Esophagus squamous epithelium (tissue), 4 donors: ENCODE measurements at regions not wholly inside any gene's neighbourhood (a gene's known extent, or its start where the extent isn't known, plus 50 kb on each side); places are given as distances from the start of the nearest gene placed in this dataset.

Source experiments
- POLR2A ChIP-seq, 4 donors: fragments of 450-650 bp; IDR thresholded peaks; one replicate each; pipeline ENCODE4 v1.6.1; 2017; ENCODE audit warnings: antibody characterized with exemption in 4 of 4, mild to moderate bottlenecking in 4 of 4, moderate library complexity in 3 of 4
- TF ChIP-seq, protein P1 (sequence below), 6 experiments: fragments of 450-650 bp in 4 of 6; fragments of 200-600 bp in 2 of 6; sonication (generic) in 2 of 6; IDR thresholded peaks; one replicate each; pipeline ENCODE4 v1.5.1; 2016 to 2019; ENCODE audit warnings: antibody characterized with exemption in 6 of 6, mild to moderate bottlenecking in 4 of 6, moderate library complexity in 4 of 6

GRCh38 chr2:65579506-65580235, 147.3 kb upstream of the SPRED2 start:
- TF ChIP-seq, protein P1, sequence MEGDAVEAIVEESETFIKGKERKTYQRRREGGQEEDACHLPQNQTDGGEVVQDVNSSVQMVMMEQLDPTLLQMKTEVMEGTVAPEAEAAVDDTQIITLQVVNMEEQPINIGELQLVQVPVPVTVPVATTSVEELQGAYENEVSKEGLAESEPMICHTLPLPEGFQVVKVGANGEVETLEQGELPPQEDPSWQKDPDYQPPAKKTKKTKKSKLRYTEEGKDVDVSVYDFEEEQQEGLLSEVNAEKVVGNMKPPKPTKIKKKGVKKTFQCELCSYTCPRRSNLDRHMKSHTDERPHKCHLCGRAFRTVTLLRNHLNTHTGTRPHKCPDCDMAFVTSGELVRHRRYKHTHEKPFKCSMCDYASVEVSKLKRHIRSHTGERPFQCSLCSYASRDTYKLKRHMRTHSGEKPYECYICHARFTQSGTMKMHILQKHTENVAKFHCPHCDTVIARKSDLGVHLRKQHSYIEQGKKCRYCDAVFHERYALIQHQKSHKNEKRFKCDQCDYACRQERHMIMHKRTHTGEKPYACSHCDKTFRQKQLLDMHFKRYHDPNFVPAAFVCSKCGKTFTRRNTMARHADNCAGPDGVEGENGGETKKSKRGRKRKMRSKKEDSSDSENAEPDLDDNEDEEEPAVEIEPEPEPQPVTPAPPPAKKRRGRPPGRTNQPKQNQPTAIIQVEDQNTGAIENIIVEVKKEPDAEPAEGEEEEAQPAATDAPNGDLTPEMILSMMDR (IDR thresholded peaks at IDR 0.05) = no peak
- no peak for TF ChIP-seq POLR2A (IDR thresholded peaks at IDR 0.05)
